D721Med (cell line): ENCODE measurements at regions not wholly inside any gene's neighbourhood (a gene's known extent, or its start where the extent isn't known, plus 50 kb on each side); places are given as distances from the start of the nearest gene placed in this dataset.

Experiments used
- DNase-seq: peaks from one replicate; pipeline ENCODE4 v3.0.0; 2011; ENCODE audit warnings: low spot score; ENCODE audit not compliant: insufficient read length
- FAIRE-seq: peaks from 2 replicates; lab custom pipeline; 2011; peaks lifted over from hg19 to GRCh38; lab: Jason Lieb, UNC
- CTCF ChIP-seq: IDR thresholded peaks from 2 replicates; pipeline ENCODE4 v1.5.1; 2012; ENCODE audit warnings: mild to moderate bottlenecking, control low read depth; ENCODE audit not compliant: insufficient read depth; ENCODE audit errors: missing control alignments

DNA sequence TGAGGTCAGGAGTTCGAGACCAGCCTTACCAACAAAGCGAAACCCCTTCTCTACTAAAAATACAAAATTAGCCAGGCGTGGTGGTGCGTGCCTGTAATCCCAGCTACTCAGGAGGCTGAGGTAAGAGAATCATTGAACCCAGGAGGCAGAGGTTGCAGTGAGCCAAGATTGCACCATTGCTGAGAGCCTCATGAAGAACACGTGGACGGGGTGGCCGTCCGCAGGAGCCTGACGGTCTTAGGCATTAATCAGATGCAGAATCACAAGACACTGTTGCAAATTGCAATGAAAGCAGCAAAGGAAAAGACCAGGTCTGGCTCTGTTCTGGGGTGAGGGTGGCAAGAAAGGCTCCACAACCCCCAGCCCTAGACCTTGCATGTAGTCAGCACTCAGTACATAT, 104.0 kb upstream of the SLC66A3 start:
- TF ChIP-seq CTCF: no peak
- DNase-seq: no peak
- no peak for FAIRE-seq

DNA sequence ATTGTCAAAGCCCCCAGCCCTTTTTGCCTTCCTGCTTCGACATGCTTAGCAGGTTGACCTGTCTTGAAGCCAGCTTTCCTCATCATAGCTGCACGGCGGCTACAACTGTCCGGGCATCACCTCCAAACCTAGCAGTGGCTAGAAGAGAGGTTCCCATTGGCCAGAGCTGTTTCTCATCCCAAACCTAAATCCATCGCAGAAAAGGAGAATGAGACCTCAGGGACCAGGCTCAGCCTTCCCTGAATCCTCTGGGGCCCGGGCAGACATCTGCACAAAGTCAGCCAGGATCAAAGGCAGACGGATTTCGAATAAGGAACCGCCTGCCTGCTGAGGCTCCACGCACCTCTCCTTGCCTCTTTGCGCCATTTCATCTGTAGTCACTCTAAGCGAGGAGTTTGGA, 101.7 kb upstream of the SLC66A3 start:
- DNase-seq: no peak
- no peak for TF ChIP-seq CTCF
- no peak for FAIRE-seq

DNA sequence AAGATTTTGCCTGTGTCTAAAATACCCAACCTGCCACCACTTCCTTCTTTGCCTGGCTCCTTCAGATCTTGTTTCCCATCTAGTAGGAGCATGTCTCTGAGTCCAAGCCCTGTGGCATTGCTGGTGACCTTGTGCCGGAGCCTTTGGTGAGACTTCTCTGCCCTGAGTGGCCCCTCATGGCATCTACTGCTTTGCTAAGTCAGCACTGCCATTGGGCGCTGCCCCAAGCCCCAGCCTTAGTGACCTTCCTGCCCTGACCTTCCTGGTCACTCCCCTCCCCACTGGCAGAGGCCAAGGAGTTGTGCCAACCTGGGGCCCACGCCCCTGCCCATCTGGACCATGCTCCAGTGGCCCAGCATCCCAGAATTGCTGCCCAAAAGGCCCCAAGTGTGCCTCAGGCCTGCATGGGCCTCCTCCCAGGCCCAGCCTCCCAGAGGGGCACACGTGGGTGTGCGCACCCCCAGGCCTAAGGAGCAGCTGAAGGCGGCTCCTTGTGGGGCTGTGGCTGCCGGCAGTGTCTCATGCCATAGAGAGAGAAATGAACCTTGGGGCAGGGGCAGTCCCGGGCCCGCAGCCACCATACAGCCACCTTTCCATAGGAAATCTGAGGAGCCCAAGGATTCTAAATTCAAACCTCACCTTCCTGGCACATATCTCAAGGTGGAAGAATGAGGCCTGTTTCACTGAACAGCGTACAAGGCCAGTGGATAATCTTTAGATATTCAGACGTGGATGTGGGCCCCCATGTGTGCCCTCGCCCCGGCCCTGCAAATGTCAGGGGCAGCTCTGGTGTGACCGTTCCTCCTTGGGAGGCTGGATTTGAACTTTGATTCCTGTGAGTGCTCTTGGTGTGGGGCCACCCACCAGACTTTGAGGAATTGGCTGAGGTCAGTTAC, 100.2 kb upstream of the SLC66A3 start:
- FAIRE-seq (no peak), DNase-seq (no peak)
- no peak for TF ChIP-seq CTCF

DNA sequence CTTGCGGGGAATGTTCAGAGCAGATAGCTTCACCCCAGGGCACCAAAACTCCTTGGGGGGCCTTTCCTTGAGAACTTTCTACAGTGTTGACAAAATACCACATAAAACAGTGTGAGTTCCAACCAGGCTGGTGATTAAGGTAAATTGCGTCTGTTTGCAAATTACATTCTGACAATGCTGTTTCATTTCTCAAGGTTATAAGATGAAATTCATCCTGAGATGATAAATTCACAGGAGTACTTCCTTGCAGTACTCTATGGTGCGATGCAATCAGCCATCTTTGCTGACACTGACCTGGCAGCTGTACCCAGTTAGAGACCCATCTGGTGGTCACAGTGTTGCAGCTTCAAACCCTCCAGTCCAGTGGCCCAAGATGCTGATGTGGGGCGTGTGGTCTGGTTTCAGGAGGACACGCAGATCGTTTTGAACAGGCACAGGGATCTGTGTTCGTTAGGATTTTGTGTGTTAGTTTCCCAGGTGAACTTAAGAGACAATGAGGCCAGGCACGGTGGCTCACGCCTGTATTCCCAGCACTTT, 99.5 kb upstream of the SLC66A3 start:
- FAIRE-seq: no peak
- no peak for DNase-seq
- TF ChIP-seq CTCF: no peak

DNA sequence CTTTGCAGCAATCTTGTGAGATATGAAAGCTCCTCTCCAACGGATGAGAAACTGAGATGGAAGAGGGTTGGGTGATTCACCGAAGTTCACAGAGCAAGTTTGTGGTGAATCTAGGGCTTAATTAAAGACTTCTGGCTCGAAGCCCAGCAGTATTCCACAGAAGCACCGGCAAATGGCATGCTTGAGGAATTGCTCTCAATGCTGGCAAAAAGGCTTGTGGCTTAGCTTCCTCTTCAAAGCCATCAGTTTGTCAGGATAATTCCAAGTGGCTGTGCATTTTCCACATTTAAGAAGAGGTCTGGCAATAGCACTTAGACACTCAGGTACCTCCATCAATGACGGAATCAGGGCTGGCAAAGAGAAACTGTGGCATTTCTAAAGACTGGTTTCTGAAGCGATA, 98.7 kb upstream of the SLC66A3 start:
- FAIRE-seq: no peak
- no peak for TF ChIP-seq CTCF
- DNase-seq: no peak

DNA sequence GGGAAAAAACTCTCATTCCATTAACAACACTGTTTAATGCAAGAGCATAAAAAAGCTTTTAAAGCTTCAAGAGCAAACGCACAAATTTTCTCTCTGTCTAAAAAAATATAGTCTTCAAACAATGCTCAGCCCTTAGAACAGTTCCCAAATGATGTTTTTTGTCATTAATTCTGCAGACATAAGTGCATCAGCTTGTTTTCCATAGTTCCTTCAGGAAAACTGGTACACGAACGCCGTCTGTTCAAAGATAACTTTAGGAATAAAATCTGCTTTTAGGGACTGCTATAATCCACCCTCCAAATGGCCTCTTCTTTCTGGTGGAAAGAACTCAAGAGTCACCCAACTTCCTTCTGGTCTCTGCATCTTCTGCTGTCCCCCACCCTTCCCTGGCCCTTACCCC, 98.2 kb upstream of the SLC66A3 start:
- no peak for DNase-seq
- no peak for FAIRE-seq
- TF ChIP-seq CTCF: no peak

GRCh38 chr2:11058129-11058528, 97.1 kb upstream of the SLC66A3 start:
- no peak for FAIRE-seq
- DNase-seq: no peak
- TF ChIP-seq CTCF: no peak
